GM12872 (cell line): ENCODE measurements at regions not wholly inside any gene's neighbourhood (a gene's known extent, or its start where the extent isn't known, plus 50 kb on each side); places are given as distances from the start of the nearest gene placed in this dataset.

ENCODE experiments used
- TF ChIP-seq, protein P1 (sequence below): IDR thresholded peaks from 3 replicates; pipeline ENCODE4 v1.5.1; 2011; ENCODE audit warnings: low read depth, mild to moderate bottlenecking, low read length, moderate library complexity; ENCODE audit not compliant: insufficient read depth

DNA sequence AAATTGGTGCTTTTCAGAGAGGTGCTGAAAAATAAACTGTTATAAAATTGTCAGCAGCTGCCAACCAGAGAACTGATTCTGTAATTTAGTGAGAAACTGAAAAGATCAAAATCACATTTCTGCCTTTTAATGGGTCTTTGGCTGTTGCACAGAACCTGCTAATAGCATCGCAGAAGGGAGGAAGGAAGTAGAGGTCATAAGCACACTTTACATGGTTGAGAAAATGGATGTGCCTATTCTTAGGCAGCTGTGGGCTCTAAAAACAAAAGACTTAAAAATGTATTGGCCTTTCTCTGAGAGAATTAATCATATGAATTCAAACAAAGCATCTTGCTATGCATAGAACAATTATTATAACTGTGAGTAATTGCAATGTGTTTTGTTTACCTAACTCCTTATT is 1186.9 kb downstream of the DSC3 start:
- TF ChIP-seq, protein P1, sequence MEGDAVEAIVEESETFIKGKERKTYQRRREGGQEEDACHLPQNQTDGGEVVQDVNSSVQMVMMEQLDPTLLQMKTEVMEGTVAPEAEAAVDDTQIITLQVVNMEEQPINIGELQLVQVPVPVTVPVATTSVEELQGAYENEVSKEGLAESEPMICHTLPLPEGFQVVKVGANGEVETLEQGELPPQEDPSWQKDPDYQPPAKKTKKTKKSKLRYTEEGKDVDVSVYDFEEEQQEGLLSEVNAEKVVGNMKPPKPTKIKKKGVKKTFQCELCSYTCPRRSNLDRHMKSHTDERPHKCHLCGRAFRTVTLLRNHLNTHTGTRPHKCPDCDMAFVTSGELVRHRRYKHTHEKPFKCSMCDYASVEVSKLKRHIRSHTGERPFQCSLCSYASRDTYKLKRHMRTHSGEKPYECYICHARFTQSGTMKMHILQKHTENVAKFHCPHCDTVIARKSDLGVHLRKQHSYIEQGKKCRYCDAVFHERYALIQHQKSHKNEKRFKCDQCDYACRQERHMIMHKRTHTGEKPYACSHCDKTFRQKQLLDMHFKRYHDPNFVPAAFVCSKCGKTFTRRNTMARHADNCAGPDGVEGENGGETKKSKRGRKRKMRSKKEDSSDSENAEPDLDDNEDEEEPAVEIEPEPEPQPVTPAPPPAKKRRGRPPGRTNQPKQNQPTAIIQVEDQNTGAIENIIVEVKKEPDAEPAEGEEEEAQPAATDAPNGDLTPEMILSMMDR = no peak

DNA sequence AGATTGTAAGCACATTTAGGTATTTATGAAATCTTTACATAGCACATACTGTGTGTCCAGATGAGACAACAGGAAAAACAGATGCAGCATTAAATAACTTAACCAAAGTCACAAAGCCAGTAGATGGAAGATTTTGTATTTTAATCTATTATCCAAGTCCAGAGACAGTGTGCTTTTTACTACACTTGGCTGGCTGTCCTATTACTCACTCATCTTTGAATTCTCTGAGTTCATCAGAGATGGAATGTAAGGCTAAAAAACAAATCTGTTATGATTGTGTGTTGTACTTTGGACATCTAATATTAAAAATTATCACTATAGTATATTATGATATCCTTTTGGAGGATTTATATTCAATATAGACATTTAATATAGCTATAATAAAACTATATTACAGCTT is 1189.4 kb downstream of the DSC3 start:
- TF ChIP-seq, protein P1 = no peak

DNA sequence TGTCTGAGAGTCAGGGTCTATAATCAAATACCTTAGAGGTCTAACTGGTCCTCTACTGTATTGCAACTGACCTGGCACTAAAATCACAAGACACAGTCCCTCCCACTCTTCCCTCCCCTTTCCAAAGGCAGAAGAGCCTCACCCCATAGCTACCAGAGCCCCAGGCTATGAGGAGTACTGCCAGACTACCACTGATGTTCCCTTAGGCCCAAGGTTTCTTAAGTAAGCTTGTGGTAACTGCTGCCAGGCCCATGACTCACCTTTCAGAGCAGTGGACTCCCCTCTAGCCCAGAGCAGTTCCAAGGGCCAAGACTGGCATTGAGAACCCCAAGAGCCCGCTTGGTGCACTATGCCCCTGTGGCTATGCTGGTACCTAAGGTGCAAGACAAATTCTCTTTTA is 1193.4 kb downstream of the DSC3 start:
- TF ChIP-seq, protein P1 = no peak

DNA sequence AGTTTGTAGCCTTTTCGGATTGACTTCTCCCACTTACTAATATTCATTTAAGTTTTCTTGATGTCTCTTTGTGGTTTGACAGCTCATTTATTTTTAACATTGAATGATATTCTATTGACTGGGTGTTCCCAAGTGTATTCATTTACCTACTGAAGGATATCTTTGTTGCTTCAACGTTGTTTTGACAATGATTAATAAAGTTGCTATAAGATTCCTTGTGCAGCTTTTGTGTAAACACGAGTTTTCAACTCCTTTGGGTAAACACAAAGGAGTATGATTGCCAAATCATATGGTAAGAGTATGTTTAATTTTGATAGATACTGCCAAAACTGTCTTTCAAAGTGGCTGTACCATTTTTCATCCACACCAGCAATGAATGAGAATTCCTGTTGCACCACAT is 1200.9 kb downstream of the DSC3 start:
- TF ChIP-seq, protein P1 = no peak

DNA sequence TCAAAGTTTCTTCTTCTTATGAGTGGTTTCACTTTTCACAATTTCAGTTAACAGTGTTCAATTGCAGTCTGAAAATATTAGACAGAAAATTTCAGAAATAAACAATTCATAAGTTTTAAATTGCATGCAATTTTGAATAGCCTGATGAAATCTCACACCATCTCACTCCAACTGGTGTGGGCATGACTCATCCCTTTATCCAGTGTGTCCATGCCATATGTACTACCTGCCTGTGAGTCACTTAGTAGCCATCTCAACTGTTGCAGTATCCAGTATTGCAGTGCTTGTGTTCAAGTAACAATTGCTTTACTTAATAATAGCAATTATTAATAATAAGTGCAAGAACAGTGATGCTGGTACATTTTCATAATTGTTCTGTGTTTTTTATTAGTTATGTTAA is 1202.5 kb downstream of the DSC3 start:
- TF ChIP-seq, protein P1 = no peak

DNA sequence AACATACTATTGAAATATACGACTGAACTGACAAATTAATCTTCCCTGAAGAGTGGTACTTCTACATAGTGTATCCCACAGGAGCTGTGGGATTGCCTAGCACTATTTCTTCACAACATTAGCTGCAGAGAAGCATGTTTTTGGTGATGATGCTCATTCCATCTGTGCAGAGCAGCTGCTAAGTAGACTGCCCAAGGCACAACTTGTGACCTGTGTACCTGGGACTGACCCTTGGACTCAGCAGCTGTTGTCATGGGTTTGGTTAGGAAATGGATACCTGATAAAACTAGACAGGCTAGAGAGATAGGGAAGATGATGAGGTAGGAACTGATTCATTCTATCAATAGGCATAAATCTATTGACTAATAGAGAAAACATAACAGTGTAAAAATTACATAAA is 1204.0 kb downstream of the DSC3 start:
- TF ChIP-seq, protein P1 = no peak

DNA sequence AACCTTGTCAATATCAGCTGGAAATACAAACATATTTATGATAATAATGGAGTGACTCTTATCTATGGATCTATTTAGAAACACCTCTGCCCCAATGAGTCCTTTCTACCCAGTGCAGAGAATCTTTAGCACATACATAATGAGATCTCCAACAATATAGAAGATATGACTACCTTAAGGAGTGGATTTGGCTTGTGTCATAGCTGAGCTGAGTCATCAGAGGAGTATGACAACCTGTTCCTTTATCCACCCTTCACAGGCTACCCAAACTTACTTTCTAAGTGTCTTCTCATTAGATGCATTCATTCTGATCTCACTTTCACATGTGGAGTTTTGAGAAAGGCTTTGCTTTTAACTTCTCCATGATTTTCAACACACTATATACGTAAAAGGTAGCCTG is 1218.9 kb downstream of the DSC3 start:
- TF ChIP-seq, protein P1 = no peak

DNA sequence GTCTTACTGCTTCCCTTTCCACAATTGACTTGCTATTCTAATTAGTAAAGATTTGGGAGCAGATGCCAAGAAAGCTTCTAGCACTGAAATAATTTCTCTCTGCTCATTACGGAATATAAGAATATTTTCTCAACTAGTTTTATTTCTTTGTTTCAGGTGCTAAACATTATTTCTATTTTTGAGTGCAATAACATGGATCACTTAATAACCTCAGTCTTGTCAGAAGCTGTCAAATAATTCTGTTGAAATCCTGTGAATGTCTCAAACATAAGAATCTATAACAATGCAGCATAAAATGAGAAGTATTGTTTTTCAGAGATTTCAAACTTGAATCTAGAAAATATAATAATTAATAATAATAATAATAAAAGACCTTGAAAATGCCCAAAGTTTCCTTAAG is 1221.0 kb downstream of the DSC3 start:
- TF ChIP-seq, protein P1 = no peak
